Pancreas (tissue), 10 donors: ENCODE measurements at regions not wholly inside any gene's neighbourhood (a gene's known extent, or its start where the extent isn't known, plus 50 kb on each side); places are given as distances from the start of the nearest gene placed in this dataset.

Experiments used
- ATAC-seq, 4 donors: fragments of 200-7000 bp; cut with Tn5 transposase; one replicate each; pipeline versions ENCODE4 v1.8.0 to v1.9.1; 2020; ENCODE audit warnings: mild to moderate bottlenecking in 4 of 4, moderate library complexity in 4 of 4
- DNase-seq, 6 donors: peaks; one replicate each; pipeline ENCODE4 v3.0.0-alpha.2; 2020
- FAIRE-seq: peaks from 2 replicates; lab custom pipeline; 2012; peaks lifted over from hg19 to GRCh38; lab: Jason Lieb, UNC
- H3K27ac ChIP-seq, 4 donors: fragments of 200-600 bp; sonication (generic); 1 replicate in 3 of 4; 2 replicates in 1 of 4; pipeline versions ENCODE4 v1.5.0 to v1.8.0; 2020
- H3K27me3 ChIP-seq, 4 donors: fragments of 200-600 bp; one replicate each; pipeline ENCODE4 v1.8.0; 2021
- H3K36me3 ChIP-seq, 3 donors: fragments of 200-600 bp; sonication (generic) in 1 of 3; one replicate each; pipeline versions ENCODE4 v1.5.0 to v1.8.0; 2020 to 2021
- H3K4me1 ChIP-seq, 3 donors: fragments of 200-600 bp; one replicate each; pipeline ENCODE4 v1.8.0; 2021
- H3K4me3 ChIP-seq, 4 donors: fragments of 200-600 bp; sonication (generic) in 2 of 4; one replicate each; pipeline versions ENCODE4 v1.5.0 to v1.8.0; 2020 to 2021
- H3K9me3 ChIP-seq, 4 donors: fragments of 200-600 bp; one replicate each; pipeline ENCODE4 v1.8.0; 2021
- CTCF ChIP-seq, 4 donors: fragments of 200-600 bp; sonication (generic) in 3 of 4; IDR thresholded peaks; one replicate each; pipeline versions ENCODE4 v1.5.0 to v1.8.0; 2021; ENCODE audit warnings: antibody characterized with exemption in 4 of 4
- WGBS, 2 donors: extraction: QIAGEN DNeasy Blood & Tissue Kit; methylation state at CpG; one replicate each; pipeline ENCODE4 v1.1.7; 2013; 5-methylcytosine and 5-hydroxymethylcytosine counted together
- intact Hi-C, 3 donors: fragments of 100-400 bp; cut with DNase I; formaldehyde crosslinking; loops; one replicate each; pipeline versions ENCODE4 v1.11.1 to v1.14.2; 2022
- donor health status: healthy with polysubstance abuse.
- donor health status: DM: no; HTN: no; CAD: no; lungs with moderate emphysema.
- donor health status: DM: no; HTN: no; CAD: no.
- donor health status: control.
- donor health status: control.
- donor health status: Bipolar disorder and iron deficiency.
- donor health status: DM: yes; HTN: yes; CAD: no.
- donor health status: DM: no; HTN: no; CAD: no.
- donor health status: DM: no; HTN: no; CAD: no.
- donor health status: DM: yes; HTN: yes; CAD: no.

- H3K27ac ChIP-seq, result no peak overlapping the region
- FAIRE-seq (no peak), ATAC-seq (no peak), DNase-seq (no peak)
- intact Hi-C loops, result loop anchor here in 1 of 3 donors (10.0 kb wide), 1 partner anchor 68 kb away; no protein-coding TSS in a partner anchor
- WGBS, 2 donors, result 93 to 96% methylated on average over 7 of the region's 7 CpGs
- H3K36me3 ChIP-seq, result no peaks in the 10 kb centered on the region
- H3K4me3 ChIP-seq, result no peak overlapping the region
- no peaks in the 10 kb centered on the region for H3K27me3 ChIP-seq
- no peaks in the 10 kb centered on the region for H3K9me3 ChIP-seq
- peaks cover 19 to 34% (median 30%) of the 10 kb centered on the region in 3 donors for H3K4me1 ChIP-seq
- TF ChIP-seq CTCF (IDR thresholded peaks at IDR 0.05), result no peak
These were observed 134.4 kb upstream of the ABCA1 start for GRCh38 chr9:105062222-105062855.

- H3K4me3 ChIP-seq, result no peak overlapping the region
- intact Hi-C loops, result loop anchor here in 1 of 3 donors (10.0 kb wide), 1 partner anchor 70 kb away; no protein-coding TSS in a partner anchor
- ATAC-seq, result peak; percentile 85 to 91 (median 90)
- TF ChIP-seq CTCF (IDR thresholded peaks at IDR 0.05), result no peak
- H3K4me1 ChIP-seq, result peaks cover 19 to 31% (median 27%) of the 10 kb centered on the region in 3 donors
- no peaks in the 10 kb centered on the region for H3K27me3 ChIP-seq
- FAIRE-seq, result no peak
- 10 to 14% methylated on average over 12 of the region's 12 CpGs for WGBS, 2 donors
- H3K9me3 ChIP-seq, result no peaks in the 10 kb centered on the region
- DNase-seq, result peak; percentile 86 to 95 (median 91)
- H3K27ac ChIP-seq, result peak overlapping the region; percentile 40 to 83 (median 76)
- no peaks in the 10 kb centered on the region for H3K36me3 ChIP-seq
These were observed 136.5 kb upstream of the ABCA1 start for GRCh38 chr9:105064248-105065097.

GRCh38 chr9:105065098-105066088 is 137.4 kb upstream of the ABCA1 start:
- ATAC-seq, result peak; percentile 69 to 82 (median 77)
- no peaks in the 10 kb centered on the region for H3K36me3 ChIP-seq
- WGBS, 2 donors, result 61 to 77% methylated on average over 13 to 17 of the region's 17 CpGs
- no peak for FAIRE-seq
- H3K4me1 ChIP-seq, result peaks cover 19 to 31% (median 25%) of the 10 kb centered on the region in 3 donors
- TF ChIP-seq CTCF (IDR thresholded peaks at IDR 0.05), result no peak
- DNase-seq, result peak in 3 of 6 donors; percentile 27 to 50 (median 39)
- no peak overlapping the region for H3K4me3 ChIP-seq
- no peaks in the 10 kb centered on the region for H3K27me3 ChIP-seq
- no peaks in the 10 kb centered on the region for H3K9me3 ChIP-seq
- intact Hi-C loops, result loop anchor here in 1 of 3 donors (10.0 kb wide), 1 partner anchor 71 kb away; no protein-coding TSS in a partner anchor
- peak overlapping the region; percentile 40 to 83 (median 76) for H3K27ac ChIP-seq

- no peaks in the 10 kb centered on the region for H3K9me3 ChIP-seq
- no peak overlapping the region for H3K27ac ChIP-seq
- no peak overlapping the region for H3K4me3 ChIP-seq
- DNase-seq, result no peak
- no peak for ATAC-seq
- no peak for TF ChIP-seq CTCF (IDR thresholded peaks at IDR 0.05)
- no peak for FAIRE-seq
- H3K27me3 ChIP-seq, result no peaks in the 10 kb centered on the region
- peaks cover 19 to 31% (median 25%) of the 10 kb centered on the region in 3 donors for H3K4me1 ChIP-seq
- WGBS, 2 donors, result 65 to 77% methylated on average over 5 of the region's 5 CpGs
- no peaks in the 10 kb centered on the region for H3K36me3 ChIP-seq
- intact Hi-C loops, result loop anchor here in 1 of 3 donors (10.0 kb wide), 1 partner anchor 72 kb away; no protein-coding TSS in a partner anchor
These were observed 138.4 kb upstream of the ABCA1 start for GRCh38 chr9:105066275-105066865.
